Ishikawa (cell line): ENCODE measurements at regions not wholly inside any gene's neighbourhood (a gene's known extent, or its start where the extent isn't known, plus 50 kb on each side); places are given as distances from the start of the nearest gene placed in this dataset.

Experiments
- CEBPB ChIP-seq: IDR thresholded peaks from 2 replicates; pipeline ENCODE4 v1.6.1; 2012
- CREB1 ChIP-seq: IDR thresholded peaks from 2 replicates; pipeline ENCODE4 v1.6.1; 2012; ENCODE audit warnings: low read depth
- EGR1 ChIP-seq: IDR thresholded peaks from 2 replicates; pipeline ENCODE4 v1.6.1; 2012
- EP300 ChIP-seq: IDR thresholded peaks from 2 replicates; pipeline ENCODE4 v1.6.1; 2012; ENCODE audit warnings: borderline replicate concordance
- FOXM1 ChIP-seq: IDR thresholded peaks from 2 replicates; pipeline ENCODE4 v1.6.1; 2012; ENCODE audit warnings: low read depth, borderline replicate concordance
- MAX ChIP-seq: IDR thresholded peaks from 2 replicates; pipeline ENCODE4 v1.6.1; 2012
- NFIC ChIP-seq: IDR thresholded peaks from 2 replicates; pipeline ENCODE4 v1.6.1; 2012
- RAD21 ChIP-seq: IDR thresholded peaks from 2 replicates; pipeline ENCODE4 v1.6.1; 2012; ENCODE audit warnings: low read depth
- REST ChIP-seq: IDR thresholded peaks from 2 replicates; pipeline ENCODE4 v1.6.1; 2012; ENCODE audit warnings: low read depth, mild to moderate bottlenecking
- TAF1 ChIP-seq: IDR thresholded peaks from 2 replicates; pipeline ENCODE4 v1.6.1; 2012; ENCODE audit warnings: low read depth, mild to moderate bottlenecking
- TCF12 ChIP-seq: IDR thresholded peaks from 2 replicates; pipeline ENCODE4 v1.6.1; 2012; ENCODE audit warnings: low read depth
- TEAD4 ChIP-seq: IDR thresholded peaks from 2 replicates; pipeline ENCODE4 v1.6.1; 2012
- USF1 ChIP-seq: IDR thresholded peaks from 2 replicates; pipeline ENCODE4 v1.6.1; 2012
- YY1 ChIP-seq: IDR thresholded peaks from 2 replicates; pipeline ENCODE4 v1.6.1; 2012; ENCODE audit warnings: low read depth
- ZBTB7A ChIP-seq: IDR thresholded peaks from 2 replicates; pipeline ENCODE4 v1.6.1; 2012; ENCODE audit warnings: low read depth

GRCh38 chr18:49704334-49704733, 109.0 kb downstream of the ACAA2 start:
- TF ChIP-seq NFIC (peak; percentile 64), TCF12 (peak; percentile 31; the same call in 1 of the 2 replicates), FOXM1 (peak; percentile 47; the same call in 1 of the 2 replicates), CREB1 (no peak), CEBPB (no peak), USF1 (peak; percentile 85), MAX (peak; percentile 82), TEAD4 (peak; percentile 72)

- no peak for TF ChIP-seq TEAD4
Measured at GRCh38 chr18:49701190-49701589, 112.1 kb downstream of the ACAA2 start.

GRCh38 chr18:49699303-49699702, 114.0 kb downstream of the ACAA2 start:
- TF ChIP-seq MAX (no peak), EP300 (no peak)

- TF ChIP-seq CEBPB: no peak
- TF ChIP-seq EP300: peak; percentile 87
- peak; percentile 79 for TF ChIP-seq NFIC
- TF ChIP-seq YY1: no peak
- peak; percentile 92 for TF ChIP-seq TCF12
- TF ChIP-seq CREB1: no peak
- TF ChIP-seq EGR1: no peak
- TF ChIP-seq FOXM1: peak; percentile 47; the same call in 1 of the 2 replicates
- no peak; the same call in 1 of the 2 replicates for TF ChIP-seq MAX
- no peak for TF ChIP-seq USF1
- TF ChIP-seq REST: no peak
- no peak for TF ChIP-seq TAF1
- TF ChIP-seq TEAD4: peak; percentile 51
- TF ChIP-seq ZBTB7A: no peak
- TF ChIP-seq RAD21: no peak; the same call in 1 of the 2 replicates
Measured at GRCh38 chr18:49698525-49699025, 114.8 kb downstream of the ACAA2 start.

GRCh38 chr18:49697757-49698524, 115.4 kb downstream of the ACAA2 start:
- no peak for TF ChIP-seq EGR1
- no peak for TF ChIP-seq EP300
- TF ChIP-seq CREB1: no peak
- TF ChIP-seq RAD21: 0 out of 2 replicates have a peak, but pooled peaks have one; percentile 15
- no peak for TF ChIP-seq CEBPB
- TF ChIP-seq YY1: no peak
- TF ChIP-seq TEAD4: peak; percentile 61
- no peak for TF ChIP-seq TAF1

- TF ChIP-seq CREB1 (no peak), TCF12 (no peak), REST (no peak), EGR1 (no peak), USF1 (no peak), TEAD4 (no peak), EP300 (no peak), ZBTB7A (no peak), RAD21 (no peak), TAF1 (no peak), NFIC (no peak), YY1 (no peak), MAX (no peak), FOXM1 (no peak), CEBPB (no peak)
Measured at GRCh38 chr18:49697049-49697448, 116.3 kb downstream of the ACAA2 start.
